ENCODE measurements at regions not wholly inside any gene's neighbourhood (a gene's known extent, or its start where the extent isn't known, plus 50 kb on each side); places are given as distances from the start of the nearest gene placed in this dataset.
"Not testable (repeated sequence)": the region's sequence is repeated elsewhere in the genome, so short reads cannot be mapped to it uniquely, and the experiment has no call there.

DNA sequence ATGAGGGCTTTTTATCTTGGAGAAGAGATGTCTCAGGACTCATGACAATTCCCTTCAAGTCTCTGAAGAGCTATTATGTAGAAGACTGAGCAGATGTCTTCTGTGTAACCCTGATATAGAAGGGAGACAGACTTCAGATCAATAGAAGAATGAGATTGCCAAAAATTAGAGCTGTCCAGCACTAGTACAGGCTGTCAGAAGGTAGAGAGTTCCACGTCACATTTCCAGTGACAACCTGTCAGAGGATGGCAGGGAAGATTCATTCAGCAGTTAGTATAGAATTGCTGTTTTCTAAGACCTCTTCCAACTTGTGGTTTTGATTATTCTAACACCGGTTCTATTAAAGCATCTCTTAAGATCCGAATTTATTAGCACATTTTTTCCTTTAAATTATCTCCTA lies 520.6 kb downstream of the RBFOX1 start:
- no peak for DNase-seq (ENCODE audit: low read depth in 2 of 3, low spot score in 1 of 3)

DNA sequence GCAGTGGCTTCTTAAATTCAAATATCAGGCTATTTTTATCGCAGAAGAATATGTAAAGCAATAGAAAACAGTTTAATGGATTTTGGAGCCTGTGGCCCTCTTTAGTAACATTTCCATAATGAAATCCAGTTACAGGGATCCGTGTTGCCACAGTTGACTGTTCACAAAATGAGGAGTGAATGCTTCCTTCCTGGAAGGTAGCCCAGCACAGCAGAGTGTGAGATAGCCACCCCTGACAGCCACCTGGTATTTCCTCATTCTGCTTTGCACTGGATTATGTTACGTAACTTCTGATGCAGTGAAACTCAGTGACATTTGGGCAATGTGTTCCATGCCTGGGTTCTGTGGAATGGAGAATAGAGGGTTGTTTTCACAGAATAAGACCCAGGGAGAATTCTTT lies 517.2 kb downstream of the RBFOX1 start:
- DNase-seq (ENCODE audit: low read depth in 2 of 3, low spot score in 1 of 3), result no peak

DNA sequence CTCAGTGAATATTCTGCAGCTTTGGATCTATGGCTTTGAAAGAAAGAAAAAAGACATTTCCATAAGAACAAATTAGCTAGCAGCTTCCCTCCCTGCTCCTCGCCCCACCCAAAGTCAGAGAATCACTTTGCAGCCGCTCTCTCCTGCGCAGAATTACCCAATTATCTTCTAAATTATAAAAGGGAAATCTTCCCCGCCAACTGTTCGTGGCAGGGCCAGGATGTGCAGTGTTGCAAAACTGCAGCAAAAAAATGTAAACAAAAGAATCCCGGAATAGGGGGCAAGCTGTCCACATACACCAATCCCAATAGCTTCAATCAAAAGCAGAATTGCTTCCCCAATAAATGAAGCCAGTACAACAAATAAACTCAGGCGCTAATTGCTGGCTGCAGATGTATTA lies 510.6 kb downstream of the RBFOX1 start:
- no peak for DNase-seq (ENCODE audit: low read depth in 2 of 3, low spot score in 1 of 3)

DNA sequence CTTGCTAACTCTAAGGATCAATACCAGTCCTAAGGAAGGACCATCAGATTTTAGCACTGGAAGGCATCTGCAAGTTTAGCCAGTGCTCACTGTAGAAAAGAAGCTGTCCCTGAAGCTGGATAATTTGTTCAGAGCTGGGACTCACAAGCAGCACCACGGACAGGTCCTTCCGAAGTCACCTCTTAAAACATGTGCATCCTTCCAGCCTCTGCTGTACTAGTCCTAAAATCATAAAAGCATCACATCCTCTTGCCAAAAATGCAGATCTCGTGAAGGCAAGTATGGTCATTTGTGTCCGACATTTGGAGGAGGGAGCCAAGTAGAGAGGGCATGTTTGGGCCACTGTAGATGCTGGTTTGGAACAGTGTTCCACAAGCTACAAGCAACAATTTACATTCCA lies 506.9 kb downstream of the RBFOX1 start:
- DNase-seq (ENCODE audit: low read depth in 2 of 3, low spot score in 1 of 3), result no peak

DNA sequence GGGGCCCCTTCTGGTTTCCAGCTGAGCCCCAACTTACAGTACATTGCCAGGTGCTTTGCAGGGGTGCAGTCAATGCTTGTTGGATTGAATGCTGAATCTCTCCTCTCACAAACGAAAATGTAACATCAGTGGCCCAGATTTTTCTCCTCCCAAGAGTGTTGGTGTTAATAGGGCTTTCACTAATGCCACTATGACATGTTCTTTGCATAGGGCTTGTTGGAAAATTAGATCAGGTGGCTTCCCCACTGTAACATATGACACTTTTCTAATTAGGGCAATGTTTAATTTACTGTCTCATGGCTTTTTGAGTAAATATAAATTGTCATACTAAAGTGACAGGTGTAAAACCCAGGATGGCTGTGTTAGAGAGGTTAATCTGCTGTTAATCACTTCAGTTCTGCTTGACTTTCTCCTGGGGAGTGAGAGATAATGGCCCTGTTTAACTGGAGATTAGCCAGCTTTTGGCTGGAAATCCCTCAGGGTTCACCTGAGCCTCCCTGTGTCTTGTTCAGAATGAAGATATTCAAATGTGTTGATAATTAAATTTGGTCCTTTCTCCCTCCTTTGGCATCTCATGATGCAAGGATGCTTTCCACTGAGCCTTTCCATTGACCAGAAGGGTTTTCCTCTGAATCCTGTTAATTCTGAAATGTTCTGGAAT lies 502.3 kb downstream of the RBFOX1 start:
- no peak for DNase-seq (ENCODE audit: low read depth in 2 of 3, low spot score in 1 of 3)

DNA sequence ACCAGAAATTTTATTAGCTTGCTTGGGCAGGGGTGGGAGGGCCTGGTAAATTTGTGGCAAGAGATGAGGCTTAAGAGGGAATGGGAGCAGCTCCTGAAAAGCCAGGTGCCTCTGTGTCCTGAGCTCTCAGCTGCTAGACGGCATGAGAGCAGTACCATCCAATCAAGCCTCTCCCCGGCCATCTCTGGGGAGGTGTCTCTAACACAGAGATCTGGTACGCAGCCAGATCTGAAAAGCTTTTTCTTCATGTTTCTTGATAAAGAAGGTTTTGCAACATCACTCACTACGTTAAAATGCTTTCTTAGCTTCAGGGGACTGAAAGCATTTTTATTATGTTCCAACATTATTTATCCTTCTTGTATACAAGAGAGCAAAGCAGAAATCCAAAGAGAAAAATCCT lies 488.2 kb downstream of the RBFOX1 start:
- DNase-seq (ENCODE audit: low read depth in 2 of 3, low spot score in 1 of 3), result no peak

DNA sequence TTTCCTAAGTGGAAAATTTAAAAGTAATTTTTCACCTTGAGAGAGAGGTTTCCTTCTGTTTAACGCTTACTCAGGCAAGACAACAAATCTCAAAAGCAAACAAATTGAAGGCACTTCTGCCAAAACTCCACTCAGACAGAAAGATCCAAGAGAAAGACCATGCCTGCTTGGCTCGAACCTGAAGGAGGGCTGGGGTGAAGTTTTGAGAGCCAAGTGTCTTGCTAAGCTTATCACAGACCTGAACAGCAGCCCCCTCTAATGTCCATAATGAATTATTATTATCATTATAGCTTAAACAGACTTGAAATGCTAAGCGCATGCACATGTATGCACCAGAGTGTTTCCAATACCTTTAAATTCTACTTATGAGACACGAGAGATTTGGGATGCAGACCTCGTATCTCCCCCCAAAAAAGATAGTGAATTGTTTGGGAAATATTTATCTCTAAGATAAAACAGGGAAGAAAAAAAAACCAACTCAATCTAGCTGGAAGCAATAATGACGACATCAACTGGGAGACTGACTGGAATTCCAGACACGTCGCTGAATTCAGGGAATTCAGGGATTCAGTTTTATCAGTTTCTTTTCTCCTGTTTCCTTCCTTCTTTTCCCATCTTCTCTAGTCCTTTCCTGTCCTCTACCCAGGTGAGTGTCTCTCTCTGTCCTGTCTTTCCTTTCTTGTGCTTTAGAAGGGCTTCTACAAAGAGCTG lies 473.2 kb downstream of the RBFOX1 start:
- no peak for DNase-seq (ENCODE audit: low read depth in 2 of 3, low spot score in 1 of 3)

DNA sequence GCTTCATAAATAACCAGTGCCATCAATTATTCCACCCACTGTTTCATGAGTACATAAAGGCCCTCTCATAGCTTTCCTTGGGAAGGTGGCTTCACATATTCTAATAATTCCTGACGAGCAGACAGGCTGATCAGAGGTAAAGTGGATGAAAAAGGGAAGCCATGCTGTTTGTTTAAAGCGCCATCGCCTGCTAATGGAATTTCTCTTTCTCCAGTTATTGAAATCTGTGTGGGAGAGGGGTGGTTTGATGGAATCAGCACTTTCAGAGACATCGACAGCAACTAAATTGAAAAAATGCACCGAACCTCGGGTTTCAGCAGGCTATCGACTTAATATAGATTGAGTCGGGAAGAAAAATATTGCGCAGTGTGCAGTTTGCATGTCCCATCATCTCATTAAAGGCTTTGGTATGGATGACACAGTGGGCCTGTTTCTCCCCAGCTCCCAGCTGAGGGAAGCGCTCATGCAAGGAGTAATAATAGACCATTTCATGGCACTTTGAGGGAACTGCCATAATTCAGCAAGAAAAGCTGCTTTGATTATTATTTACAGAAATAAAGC lies 472.1 kb downstream of the RBFOX1 start:
- no peak for DNase-seq (ENCODE audit: low read depth in 2 of 3, low spot score in 1 of 3)

DNA sequence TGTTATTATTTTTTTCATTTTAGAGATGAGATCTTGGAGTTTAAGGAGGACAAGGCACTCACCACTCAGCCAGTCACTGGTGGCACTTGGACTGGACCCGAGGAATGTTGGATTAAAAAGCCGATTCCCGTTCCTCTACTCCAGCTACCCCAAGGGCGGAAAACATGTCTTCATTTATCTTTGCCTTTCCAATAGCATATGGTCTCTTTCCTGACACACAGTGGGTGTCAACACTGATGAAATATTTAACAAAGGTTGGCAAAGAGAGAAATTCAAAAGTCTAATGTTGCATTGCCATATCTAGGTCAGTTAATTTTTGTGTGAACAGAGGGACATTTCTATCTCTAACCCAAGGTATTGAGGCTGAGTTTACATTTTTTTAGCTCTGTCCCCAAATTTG lies 459.7 kb downstream of the RBFOX1 start:
- DNase-seq (ENCODE audit: low read depth in 2 of 3, low spot score in 1 of 3), result no peak

DNA sequence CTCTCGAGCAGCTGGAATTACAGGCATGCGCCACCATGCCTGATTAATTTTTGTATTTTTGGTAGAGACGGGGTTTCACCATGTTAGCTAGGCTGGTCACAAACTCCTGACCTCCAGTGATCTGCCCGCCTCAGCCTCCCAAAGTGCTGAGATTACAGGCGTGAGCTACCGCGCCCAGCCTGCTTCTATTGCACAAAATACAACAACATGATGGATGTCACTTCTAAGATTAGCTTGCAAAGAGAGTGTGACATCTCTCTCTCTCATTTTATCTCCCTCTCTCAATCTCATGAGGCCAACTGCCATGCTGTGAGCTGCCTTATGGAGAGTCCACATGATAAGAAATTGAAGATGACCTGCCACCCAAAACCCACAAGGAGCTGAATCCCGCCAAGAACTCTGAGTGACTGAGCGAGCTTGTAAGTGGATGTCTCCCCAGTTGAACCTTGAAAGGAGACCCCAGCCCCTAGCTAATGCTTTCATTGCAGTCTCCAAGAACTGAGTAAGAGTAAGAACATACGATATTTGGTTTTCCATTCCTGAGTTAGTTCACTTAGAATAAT lies 458.5 kb downstream of the RBFOX1 start:
- DNase-seq (ENCODE audit: low read depth in 2 of 3, low spot score in 1 of 3), result no peak

DNA sequence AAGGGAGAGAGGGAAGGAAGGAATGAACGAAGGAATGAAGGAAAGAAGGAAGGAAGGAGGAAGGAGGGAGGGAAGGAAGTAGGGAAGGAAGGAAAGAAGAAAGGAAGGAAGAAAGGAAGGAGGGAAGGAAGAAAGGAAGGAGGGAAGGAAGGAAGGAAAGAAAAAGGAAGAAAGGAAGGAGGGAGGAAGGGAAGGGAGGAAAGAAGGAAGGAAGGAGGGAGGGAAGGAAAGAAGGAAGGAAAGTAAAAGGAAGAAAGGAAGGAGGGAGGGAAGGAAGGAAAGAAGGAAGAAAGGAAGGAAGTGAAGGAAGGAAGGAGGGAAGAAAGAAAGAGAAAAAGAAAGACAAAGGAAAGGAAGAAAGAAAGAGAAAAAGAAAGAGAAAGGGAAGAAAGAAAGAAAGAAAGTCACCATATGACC lies 442.4 kb downstream of the RBFOX1 start:
- DNase-seq (ENCODE audit: low read depth in 2 of 3, low spot score in 1 of 3), result no peak

DNA sequence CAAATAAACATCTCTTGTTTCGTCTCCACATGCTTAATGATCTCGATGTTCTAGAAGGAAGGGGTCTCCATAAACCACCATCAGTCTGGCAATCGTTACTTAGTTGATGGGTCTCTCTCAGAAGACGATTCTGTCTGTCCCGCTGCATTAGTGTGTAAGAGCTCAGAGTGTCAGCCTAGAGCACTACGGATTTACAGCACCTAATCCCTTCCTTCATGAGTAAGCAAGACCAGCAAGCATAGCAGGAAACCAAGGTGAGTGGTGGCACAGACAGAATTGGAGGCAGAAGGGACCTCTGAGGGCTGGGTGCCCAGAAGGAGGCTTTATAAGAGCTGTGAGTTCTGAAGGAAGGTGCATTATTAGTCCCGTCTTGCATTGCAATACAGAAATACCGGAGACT lies 440.1 kb downstream of the RBFOX1 start:
- no peak for DNase-seq (ENCODE audit: low read depth in 2 of 3, low spot score in 1 of 3)

DNA sequence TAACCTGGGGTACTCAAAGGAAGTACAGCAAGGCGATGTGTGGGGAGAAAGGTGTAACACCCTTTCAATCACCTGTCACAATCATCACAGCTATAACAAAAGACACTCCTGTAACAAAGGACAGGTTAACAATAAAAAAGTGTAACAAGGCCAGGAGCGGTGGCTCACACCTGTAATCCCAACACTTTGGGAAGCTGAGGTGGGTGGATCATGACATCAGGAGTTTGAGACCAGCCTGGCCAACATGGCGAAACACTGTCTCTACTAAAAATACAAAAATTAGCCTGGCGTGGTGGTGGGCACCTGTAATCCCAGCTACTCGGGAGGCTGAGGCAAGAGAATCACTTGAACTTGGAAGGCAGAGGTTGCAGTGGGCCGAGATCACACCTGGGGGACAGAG lies 436.4 kb downstream of the RBFOX1 start:
- DNase-seq (ENCODE audit: low read depth in 2 of 3, low spot score in 1 of 3), result not testable (repeated sequence)

DNA sequence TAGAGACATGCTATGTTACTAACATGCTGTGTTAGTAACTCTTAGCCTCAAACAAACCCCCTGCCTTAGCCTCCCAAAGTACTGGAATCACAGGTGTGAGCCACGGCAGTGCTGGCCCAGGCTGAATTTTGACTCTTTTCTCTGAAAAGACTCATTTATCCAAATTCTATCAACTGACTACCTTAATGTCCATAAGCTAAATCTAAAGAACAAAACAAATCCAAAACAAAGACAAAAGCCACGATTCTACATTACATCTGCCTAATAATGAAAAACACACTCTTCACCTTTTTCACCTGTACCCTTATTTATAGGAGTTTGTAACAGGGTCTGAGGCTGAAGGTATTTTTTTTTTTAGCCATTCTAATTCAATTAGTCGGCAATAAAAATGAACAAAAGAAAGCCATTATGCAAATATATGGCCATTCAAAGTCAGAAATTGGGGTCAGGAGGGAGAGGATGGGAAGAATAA lies 432.5 kb downstream of the RBFOX1 start:
- DNase-seq (ENCODE audit: low read depth in 2 of 3, low spot score in 1 of 3), result no peak

DNA sequence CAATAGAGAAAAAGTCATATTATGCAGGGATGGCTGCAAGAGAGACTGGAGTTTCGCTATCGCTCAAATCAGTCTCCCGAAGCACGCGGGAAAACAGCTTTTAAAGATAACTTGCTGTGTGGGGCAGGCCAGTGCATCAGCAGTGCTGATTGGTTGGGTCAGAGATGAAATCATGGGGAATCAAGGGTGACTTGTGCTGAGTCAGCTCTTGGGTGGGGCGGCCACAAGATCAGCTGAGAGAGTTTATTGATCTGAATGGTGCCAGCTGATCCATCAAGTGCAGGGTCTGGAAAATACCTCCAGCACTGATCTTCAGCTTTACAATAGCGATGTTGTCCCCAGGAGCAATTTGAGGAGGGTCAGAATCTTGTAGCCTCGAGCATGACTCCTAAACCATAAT lies 430.5 kb downstream of the RBFOX1 start:
- DNase-seq (ENCODE audit: low read depth in 2 of 3, low spot score in 1 of 3), result no peak

Data from stimulated activated CD4-positive, alpha-beta T cell treated with anti-CD3 and anti-CD28 coated beads, Interleukin-12 subunit alpha, Interleukin-12 subunit beta, amount 100 ng/mL, for 48 hours (primary cell).